Mesendoderm (in vitro differentiated cells): ENCODE measurements at regions not wholly inside any gene's neighbourhood (a gene's known extent, or its start where the extent isn't known, plus 50 kb on each side); places are given as distances from the start of the nearest gene placed in this dataset.
"Not testable (repeated sequence)": the region's sequence is repeated elsewhere in the genome, so short reads cannot be mapped to it uniquely, and the experiment has no call there.

Experiments
- DNase-seq: peaks from one replicate; pipeline ENCODE4 v3.0.0; 2013
- H2AK5ac ChIP-seq: 2 replicates; pipeline ENCODE4 v1.6.1; 2013; ENCODE audit warnings: low read length, inconsistent platforms
- H2BK120ac ChIP-seq: 2 replicates; pipeline ENCODE4 v1.6.1; 2013; ENCODE audit warnings: low read depth, mild to moderate bottlenecking, low read length, moderate library complexity, mixed read lengths
- H2BK15ac ChIP-seq: replicated peaks from 2 replicates; pipeline ENCODE4 v1.6.1; 2013; ENCODE audit warnings: low read depth, mild to moderate bottlenecking, moderate library complexity
- H2BK5ac ChIP-seq: 2 replicates; pipeline ENCODE4 v1.6.1; 2013; ENCODE audit warnings: low read length, inconsistent platforms
- H3K18ac ChIP-seq: 2 replicates; pipeline ENCODE4 v1.6.1; 2013; ENCODE audit warnings: mild to moderate bottlenecking, low read length, mixed read lengths
- H3K23ac ChIP-seq: one replicate; pipeline ENCODE4 v1.6.1; 2013; ENCODE audit warnings: low read length
- H3K27ac ChIP-seq: 2 replicates; pipeline ENCODE4 v1.5.1; 2013; ENCODE audit warnings: low read depth, mild to moderate bottlenecking, inconsistent platforms, low read length, moderate library complexity
- H3K27me3 ChIP-seq: 2 replicates; pipeline ENCODE4 v1.6.1; 2013; ENCODE audit warnings: low read length, control low read depth, mild to moderate bottlenecking, inconsistent platforms; ENCODE audit not compliant: insufficient read depth, poor library complexity
- H3K36me3 ChIP-seq: 2 replicates; pipeline ENCODE4 v1.6.1; 2013; ENCODE audit warnings: low read length, inconsistent platforms; ENCODE audit not compliant: control insufficient read depth, insufficient read depth
- H3K4ac ChIP-seq: one replicate; pipeline ENCODE4 v1.6.1; 2013; ENCODE audit warnings: low read depth, mild to moderate bottlenecking, low read length, moderate library complexity
- H3K4me1 ChIP-seq: 2 replicates; pipeline ENCODE4 v1.6.1; 2013; ENCODE audit warnings: low read depth, low read length, inconsistent platforms; ENCODE audit not compliant: control insufficient read depth
- H3K4me2 ChIP-seq: 2 replicates; pipeline ENCODE4 v1.6.1; 2013; ENCODE audit warnings: low read length
- H3K4me3 ChIP-seq: 2 replicates; pipeline ENCODE4 v1.5.1; 2013; ENCODE audit warnings: mild to moderate bottlenecking, low read length
- H3K56ac ChIP-seq: one replicate; pipeline ENCODE4 v1.6.1; 2013; ENCODE audit warnings: low read length
- H3K79me1 ChIP-seq: 2 replicates; pipeline ENCODE4 v1.6.1; 2013; ENCODE audit warnings: low read length, inconsistent platforms
- H3K79me2 ChIP-seq: 2 replicates; pipeline ENCODE4 v1.6.1; 2013; ENCODE audit warnings: mild to moderate bottlenecking, low read length; ENCODE audit not compliant: control insufficient read depth, insufficient read depth
- H3K9ac ChIP-seq: 2 replicates; pipeline ENCODE4 v1.6.1; 2013; ENCODE audit warnings: low read length, inconsistent platforms
- H4K5ac ChIP-seq: one replicate; pipeline ENCODE4 v1.6.1; 2013; ENCODE audit warnings: low read length
- H4K8ac ChIP-seq: one replicate; pipeline ENCODE4 v1.6.1; 2013; ENCODE audit warnings: low read depth, mild to moderate bottlenecking, control low read depth, low read length, moderate library complexity
- WGBS: extraction: QIAGEN DNeasy Blood & Tissue Kit; methylation state at CpG from one replicate; pipeline ENCODE4 v1.1.7; 2013; ENCODE audit warnings: low lambda C conversion rate, missing lambda C conversion rate; ENCODE audit not compliant: insufficient coverage; ENCODE audit errors: extremely low coverage; 5-methylcytosine and 5-hydroxymethylcytosine counted together

DNA sequence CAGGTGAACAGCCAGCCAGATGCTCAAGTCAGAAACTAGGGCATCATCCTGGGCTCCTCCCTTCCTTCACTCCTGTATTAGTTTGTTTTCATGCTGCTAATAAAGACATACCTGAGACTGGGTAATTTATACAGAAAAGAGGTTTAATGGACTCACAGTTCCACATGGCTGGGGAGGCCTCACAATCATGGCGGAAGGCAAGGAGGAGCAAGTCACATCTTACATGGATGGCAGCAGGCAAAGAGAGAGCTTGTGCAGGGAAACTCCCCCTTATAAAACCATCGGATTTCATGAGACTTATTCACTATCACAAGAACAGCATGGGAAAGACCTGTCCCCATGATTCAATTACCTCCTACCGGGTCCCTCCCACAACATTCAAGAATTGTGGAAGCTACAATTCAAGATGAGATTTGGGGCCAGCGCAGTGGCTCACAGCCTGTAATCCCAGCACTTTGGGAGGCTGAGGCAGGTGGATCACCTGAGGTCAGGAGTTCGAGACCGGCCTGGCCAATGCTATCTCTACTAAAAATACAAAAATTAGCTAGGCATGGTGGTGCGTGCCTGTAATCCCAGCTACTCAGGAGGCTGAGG lies 78.0 kb downstream of the CHRD start:
- H3K4me1 ChIP-seq = not testable (repeated sequence)
- no CpG with 5 or more reads among the region's 7 CpGs for WGBS

DNA sequence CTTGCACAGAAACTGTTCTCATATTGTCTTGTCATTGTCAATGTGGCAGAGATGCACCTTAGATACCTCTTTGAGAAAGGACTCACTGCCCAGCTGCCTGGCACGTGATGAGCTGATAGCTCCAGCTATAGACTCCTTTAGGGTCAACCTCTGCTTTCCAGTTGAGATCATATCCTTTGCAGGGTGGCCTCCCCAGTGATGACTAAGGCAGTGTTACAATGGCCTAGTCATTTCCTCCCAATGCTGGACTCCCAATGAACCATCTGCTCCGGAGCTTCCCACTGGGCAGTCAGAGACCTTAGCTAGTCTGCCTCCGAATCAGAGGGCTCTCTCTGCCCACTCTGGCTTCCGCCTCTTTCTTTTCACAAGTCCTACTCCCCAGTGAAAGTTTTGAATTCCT lies 79.5 kb downstream of the CHRD start:
- Histone ChIP-seq H2BK120ac (no peak overlapping the region), H4K8ac (no peak overlapping the region), H3K27ac (no peak overlapping the region), H3K4me1 (no peaks in the 10 kb centered on the region), H3K27me3 (no peaks in the 10 kb centered on the region), H3K4ac (no peak overlapping the region), H2BK15ac (no peak overlapping the region), H3K4me3 (no peak overlapping the region), H3K23ac (no peak overlapping the region), H2BK5ac (no peak overlapping the region), H3K9ac (no peak overlapping the region), H3K56ac (no peak overlapping the region), H3K79me2 (no peaks in the 10 kb centered on the region), H3K4me2 (no peak overlapping the region), H4K5ac (no peak overlapping the region), H2AK5ac (no peak overlapping the region), H3K36me3 (no peaks in the 10 kb centered on the region), H3K18ac (no peak overlapping the region), H3K79me1 (no peaks in the 10 kb centered on the region)
- DNase-seq = no peak
- no CpG with 5 or more reads among the region's 4 CpGs for WGBS

More for the DNA sequence above, 78.0 kb downstream of the CHRD start:
- H2AK5ac ChIP-seq, H3K4me3 ChIP-seq, H4K8ac ChIP-seq, H3K56ac ChIP-seq, H3K27ac ChIP-seq, H3K23ac ChIP-seq, H3K9ac ChIP-seq, H3K18ac ChIP-seq, H3K79me2 ChIP-seq, H3K79me1 ChIP-seq, H3K27me3 ChIP-seq, H3K4ac ChIP-seq, H3K4me2 ChIP-seq, H2BK120ac ChIP-seq, H2BK5ac ChIP-seq, H4K5ac ChIP-seq, H3K36me3 ChIP-seq, H2BK15ac ChIP-seq, DNase-seq: not testable (repeated sequence)

DNA sequence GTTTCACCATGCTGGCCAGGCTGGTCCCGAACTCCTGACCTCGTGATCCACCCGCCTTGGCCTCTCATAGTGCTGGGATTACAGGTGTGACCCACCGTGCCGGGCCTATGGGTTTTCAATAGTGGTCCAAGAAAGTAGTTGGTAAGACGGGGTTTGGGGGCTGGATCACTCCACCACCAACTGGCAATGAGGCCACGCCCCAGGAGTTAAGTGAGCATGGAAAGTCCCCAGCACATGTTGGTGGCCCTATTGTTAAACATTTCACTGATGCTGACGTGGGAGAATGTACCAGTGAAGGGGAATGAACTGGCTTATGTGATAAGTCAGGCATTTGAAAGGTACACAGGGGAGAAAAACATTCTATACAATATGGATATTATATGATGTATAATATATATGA lies 80.4 kb downstream of the CHRD start:
- H2BK120ac ChIP-seq = no peak overlapping the region
- no peak overlapping the region for H4K5ac ChIP-seq
- no peak overlapping the region for H4K8ac ChIP-seq
- H3K79me1 ChIP-seq = no peaks in the 10 kb centered on the region
- no peaks in the 10 kb centered on the region for H3K36me3 ChIP-seq
- no peak overlapping the region for H3K27ac ChIP-seq
- H3K27me3 ChIP-seq = no peaks in the 10 kb centered on the region
- H3K56ac ChIP-seq = no peak overlapping the region
- H3K4me3 ChIP-seq = no peak overlapping the region
- H2BK15ac ChIP-seq = no peak overlapping the region
- no peaks in the 10 kb centered on the region for H3K4me1 ChIP-seq
- no peak for DNase-seq
- no CpG with 5 or more reads among the region's 8 CpGs for WGBS
- no peak overlapping the region for H2BK5ac ChIP-seq
- no peak overlapping the region for H3K9ac ChIP-seq
- no peak overlapping the region for H3K18ac ChIP-seq
- H2AK5ac ChIP-seq = no peak overlapping the region
- no peaks in the 10 kb centered on the region for H3K79me2 ChIP-seq
- H3K4me2 ChIP-seq = no peak overlapping the region
- H3K23ac ChIP-seq = no peak overlapping the region
- no peak overlapping the region for H3K4ac ChIP-seq

DNA sequence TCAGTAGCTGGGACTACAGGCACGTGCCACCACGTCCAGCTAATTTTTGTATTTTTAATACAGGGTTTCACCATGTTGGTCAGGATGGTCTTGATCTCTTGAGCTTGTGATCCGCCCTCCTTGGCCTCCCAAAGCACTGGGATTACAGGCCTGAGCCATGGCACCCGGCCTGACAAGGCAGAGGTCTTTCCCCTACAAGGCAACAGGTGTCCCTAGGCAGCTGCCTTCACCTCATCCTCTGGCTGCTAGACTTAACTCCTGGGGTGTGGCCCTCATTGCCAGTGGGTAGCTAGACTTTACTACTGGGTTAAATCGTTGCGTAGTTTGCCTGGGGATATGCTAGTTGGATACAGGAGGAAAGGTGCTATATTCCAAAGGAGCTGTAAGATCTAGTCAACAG lies 81.4 kb downstream of the CHRD start:
- H3K4me3 ChIP-seq = no peak overlapping the region
- no peak overlapping the region for H3K4ac ChIP-seq
- no peak for DNase-seq
- H3K79me1 ChIP-seq = no peaks in the 10 kb centered on the region
- no peak overlapping the region for H3K18ac ChIP-seq
- H3K23ac ChIP-seq = no peak overlapping the region
- no peak overlapping the region for H3K27ac ChIP-seq
- H3K79me2 ChIP-seq = no peaks in the 10 kb centered on the region
- H3K9ac ChIP-seq = no peak overlapping the region
- no CpG with 5 or more reads among the region's 6 CpGs for WGBS
- H4K8ac ChIP-seq = no peak overlapping the region
- no peak overlapping the region for H2BK120ac ChIP-seq
- no peak overlapping the region for H3K4me2 ChIP-seq
- H3K27me3 ChIP-seq = no peaks in the 10 kb centered on the region
- H2AK5ac ChIP-seq = no peak overlapping the region
- no peak overlapping the region for H4K5ac ChIP-seq
- H3K56ac ChIP-seq = no peak overlapping the region
- no peak overlapping the region for H2BK15ac ChIP-seq
- no peak overlapping the region for H2BK5ac ChIP-seq
- H3K4me1 ChIP-seq = no peaks in the 10 kb centered on the region
- H3K36me3 ChIP-seq = no peaks in the 10 kb centered on the region

DNA sequence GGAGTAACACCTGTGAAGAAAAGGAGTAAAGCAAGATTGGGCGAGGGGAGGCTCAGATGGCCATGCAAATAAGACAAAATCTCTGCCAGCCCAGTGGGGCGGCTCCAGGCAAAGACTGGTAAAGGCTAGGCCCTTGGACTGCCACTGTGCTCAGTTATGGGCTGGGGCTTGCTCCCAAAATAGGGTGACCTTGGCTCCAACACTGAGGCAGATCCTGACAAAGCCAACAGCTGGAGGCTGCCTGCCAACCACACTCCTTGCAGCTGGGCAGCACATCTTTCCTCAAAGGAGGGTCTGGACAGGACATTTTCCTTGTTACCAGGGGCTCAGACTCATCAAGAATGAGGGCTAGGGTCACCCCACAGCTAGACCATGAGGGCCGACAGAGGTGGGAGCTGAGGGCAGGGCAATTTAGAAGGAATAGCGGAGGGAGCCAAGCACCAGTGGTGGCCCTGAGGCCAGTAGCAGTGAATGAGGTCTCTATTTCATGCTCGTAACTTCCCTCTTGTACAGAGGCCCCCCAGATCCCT lies 86.1 kb downstream of the CHRD start:
- no peak for DNase-seq
- Histone ChIP-seq H3K27ac (no peak overlapping the region), H3K27me3 (no peaks in the 10 kb centered on the region)

DNA sequence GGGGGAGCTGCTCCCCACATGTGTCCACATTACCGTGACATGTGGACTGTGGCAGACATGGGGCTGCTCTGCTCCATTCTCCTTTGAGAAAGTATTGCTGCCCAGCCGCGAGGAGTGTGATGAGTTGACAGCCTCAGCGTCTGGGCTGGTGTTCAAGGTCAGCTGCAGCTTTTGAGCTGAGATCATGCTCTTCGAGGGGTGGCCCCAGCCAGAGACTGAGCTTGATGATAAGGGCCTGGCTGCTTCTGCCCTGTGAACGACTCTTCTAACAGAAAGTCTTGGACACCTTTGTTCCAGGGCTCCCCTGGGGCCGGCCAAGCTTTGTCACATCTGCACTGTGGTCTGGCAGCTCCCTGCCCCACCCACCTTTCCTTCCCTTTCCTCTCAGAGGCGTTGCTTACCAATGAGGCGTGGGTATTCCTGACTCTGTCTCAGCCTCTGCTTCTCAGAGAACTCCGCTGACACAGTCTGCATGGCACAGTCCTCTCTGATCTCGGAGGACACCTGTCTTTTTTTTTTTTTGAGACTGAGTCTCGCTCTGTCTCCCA lies 86.6 kb downstream of the CHRD start:
- H3K4me3 ChIP-seq = no peak overlapping the region
- no peak overlapping the region for H2BK120ac ChIP-seq
- no peaks in the 10 kb centered on the region for H3K4me1 ChIP-seq
- H3K56ac ChIP-seq = no peak overlapping the region
- no peak overlapping the region for H2BK15ac ChIP-seq
- H3K27ac ChIP-seq = no peak overlapping the region
- no peak overlapping the region for H3K4ac ChIP-seq
- H3K79me2 ChIP-seq = no peaks in the 10 kb centered on the region
- H4K5ac ChIP-seq = no peak overlapping the region
- H3K79me1 ChIP-seq = no peaks in the 10 kb centered on the region
- H4K8ac ChIP-seq = no peak overlapping the region
- no peak overlapping the region for H3K4me2 ChIP-seq
- H2BK5ac ChIP-seq = no peak overlapping the region
- H3K9ac ChIP-seq = no peak overlapping the region
- H2AK5ac ChIP-seq = no peak overlapping the region
- no peaks in the 10 kb centered on the region for H3K27me3 ChIP-seq
- WGBS = no CpG with 5 or more reads among the region's 12 CpGs
- H3K18ac ChIP-seq = no peak overlapping the region
- DNase-seq = peak; percentile 42
- no peak overlapping the region for H3K23ac ChIP-seq
- H3K36me3 ChIP-seq = no peaks in the 10 kb centered on the region

More for the DNA sequence above, 86.1 kb downstream of the CHRD start:
- Histone ChIP-seq H3K9ac (no peak overlapping the region), H4K5ac (no peak overlapping the region), H3K18ac (no peak overlapping the region), H3K4me2 (no peak overlapping the region), H3K79me1 (no peaks in the 10 kb centered on the region), H4K8ac (no peak overlapping the region), H2BK15ac (no peak overlapping the region), H3K4ac (no peak overlapping the region), H3K36me3 (no peaks in the 10 kb centered on the region), H3K23ac (no peak overlapping the region), H3K4me3 (no peak overlapping the region), H2AK5ac (no peak overlapping the region), H3K4me1 (no peaks in the 10 kb centered on the region), H2BK120ac (no peak overlapping the region), H3K79me2 (no peaks in the 10 kb centered on the region), H3K56ac (no peak overlapping the region), H2BK5ac (no peak overlapping the region)
- WGBS = no CpG with 5 or more reads among the region's 5 CpGs
